T-helper 1 cell (primary cell): ENCODE measurements at regions not wholly inside any gene's neighbourhood (a gene's known extent, or its start where the extent isn't known, plus 50 kb on each side); places are given as distances from the start of the nearest gene placed in this dataset.

Experiments
- DNase-seq, 5 donors: peaks; one replicate each; pipeline ENCODE4 v3.0.0-alpha.2; 2012 to 2020

- no peak for DNase-seq
Measured at GRCh38 chr2:6359964-6360363, 505.7 kb downstream of the CMPK2 start.

- DNase-seq = no peak
Measured at GRCh38 chr2:6362671-6363450, 502.8 kb downstream of the CMPK2 start.

DNA sequence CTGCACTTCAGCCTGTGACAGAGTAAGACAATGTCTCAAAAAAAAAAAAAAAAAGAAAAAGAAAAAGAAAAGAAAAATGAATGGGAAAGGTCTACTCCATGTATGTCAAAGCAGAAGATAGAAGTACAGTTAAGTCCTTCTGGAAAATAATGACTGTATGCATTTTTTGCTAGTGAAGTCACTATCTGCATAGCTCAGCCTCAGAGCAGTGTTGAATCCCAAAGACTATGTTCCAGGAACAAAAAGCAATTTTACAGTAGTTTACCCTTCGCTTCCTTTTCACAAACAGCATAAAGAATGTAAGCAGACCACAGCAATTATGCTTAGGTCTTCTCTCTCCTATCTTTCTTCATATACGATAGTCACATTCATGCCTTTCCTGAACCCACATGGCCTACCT, 497.4 kb downstream of the CMPK2 start:
- no peak for DNase-seq

GRCh38 chr2:6369266-6369665, 496.4 kb downstream of the CMPK2 start:
- no peak for DNase-seq

DNA sequence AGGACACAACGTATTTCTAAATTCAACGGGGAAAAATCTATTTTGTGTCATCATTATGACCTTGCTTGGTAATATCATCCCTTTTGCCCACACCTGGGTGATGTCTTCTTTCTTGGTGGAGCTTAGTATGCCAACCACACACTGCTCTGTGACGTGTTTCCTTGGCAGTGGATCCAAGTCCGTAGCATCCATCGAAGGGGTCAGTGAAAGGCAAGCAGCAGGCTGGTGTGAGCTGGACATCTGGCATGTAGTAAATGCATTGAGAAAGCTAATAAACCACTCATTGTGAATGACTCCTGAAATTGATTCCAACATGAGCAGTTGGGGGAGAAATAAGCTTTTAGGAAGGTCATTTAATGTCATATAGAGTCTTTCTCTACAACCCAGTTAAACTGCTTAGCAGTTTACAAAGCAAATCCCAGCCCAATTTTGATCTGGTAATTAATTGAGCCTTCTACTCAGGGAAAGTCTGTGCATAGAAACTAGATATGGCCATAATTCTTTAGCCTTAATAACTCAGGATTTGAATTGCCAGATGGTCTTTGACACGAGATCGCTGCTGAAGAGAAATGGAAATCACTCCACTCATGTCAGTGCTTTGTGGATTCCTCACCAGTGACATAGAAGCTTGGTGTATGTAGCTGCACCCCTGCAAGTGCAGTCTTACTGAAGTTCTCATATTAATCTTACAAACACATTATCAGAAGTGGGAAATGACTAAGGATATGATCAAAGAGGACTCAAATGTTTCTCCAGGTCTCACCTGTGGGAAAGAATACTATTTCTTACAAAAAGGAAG, 494.8 kb downstream of the CMPK2 start:
- no peak for DNase-seq

DNA sequence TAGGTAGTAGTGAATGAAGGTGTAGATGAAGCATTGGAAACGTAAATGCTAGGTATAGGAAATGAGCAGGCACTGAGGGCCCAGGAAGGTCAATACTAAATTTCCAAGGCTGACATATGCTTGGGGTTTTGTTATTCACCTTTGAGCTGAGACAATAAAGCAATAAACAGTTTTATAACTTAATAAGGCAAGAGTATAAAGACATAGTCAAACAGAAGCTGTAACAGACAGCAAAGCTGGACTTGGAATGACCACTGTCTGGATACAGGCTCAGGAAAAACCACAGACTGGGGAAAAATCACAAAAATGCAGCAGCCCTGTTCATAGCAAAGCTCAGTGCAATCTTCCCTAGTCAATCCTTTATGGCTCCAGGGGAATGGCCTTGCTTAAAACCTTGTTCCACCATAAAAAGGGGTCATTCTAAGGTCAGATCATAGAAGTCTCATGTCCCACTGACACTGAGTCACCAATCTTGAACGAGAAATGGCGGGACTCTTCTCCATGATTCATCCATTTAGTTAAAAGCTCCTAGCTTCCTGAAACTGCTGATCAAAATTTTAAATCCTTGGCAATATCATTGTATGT, 493.3 kb downstream of the CMPK2 start:
- DNase-seq = no peak

- DNase-seq = no peak
Measured at GRCh38 chr2:6381326-6381725, 484.4 kb downstream of the CMPK2 start.

DNA sequence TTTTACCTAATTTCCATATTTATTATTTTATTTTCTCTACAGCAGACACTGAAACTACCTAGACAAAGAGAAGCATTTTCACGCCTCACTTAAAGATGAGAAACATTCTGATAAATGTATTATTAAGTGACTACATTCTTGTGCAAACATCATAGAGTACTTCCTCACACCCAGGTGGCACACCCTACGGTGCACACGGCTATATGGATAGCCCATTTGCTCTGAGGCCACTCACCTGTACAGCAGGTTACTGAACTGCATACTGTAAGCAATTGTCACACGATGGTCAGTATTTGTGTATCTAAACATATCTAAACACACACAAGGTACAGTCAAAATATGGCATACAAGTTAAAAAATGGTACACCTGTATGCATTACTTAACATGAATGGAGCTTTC, 481.4 kb downstream of the CMPK2 start:
- DNase-seq = no peak

GRCh38 chr2:6392354-6392753, 473.4 kb downstream of the CMPK2 start:
- DNase-seq = no peak

GRCh38 chr2:6392966-6393365, 472.7 kb downstream of the CMPK2 start:
- no peak for DNase-seq

- DNase-seq = no peak
Measured at GRCh38 chr2:6393819-6394218, 471.9 kb downstream of the CMPK2 start.

DNA sequence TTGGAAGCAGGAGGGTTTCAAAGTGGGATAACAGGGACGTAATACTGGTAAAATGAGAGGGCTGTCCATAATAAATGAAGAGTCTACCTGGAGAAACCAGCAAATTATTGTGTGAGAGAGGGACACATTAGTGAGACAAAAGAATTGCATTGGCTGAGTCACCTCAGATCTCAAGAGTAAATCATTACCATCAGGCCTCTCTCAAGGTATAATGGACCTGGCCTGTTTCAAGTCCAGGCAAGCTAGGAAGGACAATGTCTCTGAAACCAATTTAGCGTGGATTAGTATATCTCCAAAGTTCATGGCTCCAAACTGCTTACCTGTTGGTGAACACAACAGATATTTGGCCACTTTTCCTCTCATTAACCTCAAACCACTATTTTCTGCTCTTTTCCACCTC, 471.4 kb downstream of the CMPK2 start:
- DNase-seq = no peak

- no peak for DNase-seq
Measured at GRCh38 chr2:6398421-6398820, 467.3 kb downstream of the CMPK2 start.

GRCh38 chr2:6401301-6401700, 464.4 kb downstream of the CMPK2 start:
- DNase-seq = no peak

- no peak for DNase-seq
Measured at GRCh38 chr2:6408057-6408456, 457.6 kb downstream of the CMPK2 start.

- DNase-seq = no peak
Measured at GRCh38 chr2:6410313-6410712, 455.4 kb downstream of the CMPK2 start.

DNA sequence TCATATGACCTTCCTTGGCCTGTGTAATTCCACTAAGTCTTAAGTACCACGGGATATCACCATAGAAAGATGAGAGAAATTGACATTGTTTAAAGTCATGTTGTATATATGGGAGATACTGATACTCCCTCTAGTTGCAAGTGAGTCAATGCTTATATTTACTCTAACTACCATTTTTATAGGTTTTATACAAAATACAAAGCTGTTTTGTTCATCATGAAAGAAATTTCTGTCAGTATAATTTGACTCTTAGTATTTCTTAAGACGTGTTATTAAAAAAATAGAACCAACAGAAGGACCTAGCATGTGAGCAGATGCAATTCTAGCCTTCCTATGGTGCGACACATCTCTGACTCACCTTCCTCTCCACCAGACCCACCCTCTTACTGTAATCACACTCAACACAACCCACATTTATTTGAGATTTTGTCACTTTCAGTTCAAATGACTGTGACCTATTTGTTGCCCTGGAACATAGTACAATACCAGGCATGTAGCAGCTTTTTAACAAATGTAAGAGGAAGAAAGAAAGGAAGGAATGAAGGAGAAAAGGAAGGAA, 453.1 kb downstream of the CMPK2 start:
- no peak for DNase-seq

- DNase-seq = no peak
Measured at GRCh38 chr2:6417050-6417449, 448.7 kb downstream of the CMPK2 start.

- DNase-seq = no peak
Measured at GRCh38 chr2:6418291-6418690, 447.4 kb downstream of the CMPK2 start.

DNA sequence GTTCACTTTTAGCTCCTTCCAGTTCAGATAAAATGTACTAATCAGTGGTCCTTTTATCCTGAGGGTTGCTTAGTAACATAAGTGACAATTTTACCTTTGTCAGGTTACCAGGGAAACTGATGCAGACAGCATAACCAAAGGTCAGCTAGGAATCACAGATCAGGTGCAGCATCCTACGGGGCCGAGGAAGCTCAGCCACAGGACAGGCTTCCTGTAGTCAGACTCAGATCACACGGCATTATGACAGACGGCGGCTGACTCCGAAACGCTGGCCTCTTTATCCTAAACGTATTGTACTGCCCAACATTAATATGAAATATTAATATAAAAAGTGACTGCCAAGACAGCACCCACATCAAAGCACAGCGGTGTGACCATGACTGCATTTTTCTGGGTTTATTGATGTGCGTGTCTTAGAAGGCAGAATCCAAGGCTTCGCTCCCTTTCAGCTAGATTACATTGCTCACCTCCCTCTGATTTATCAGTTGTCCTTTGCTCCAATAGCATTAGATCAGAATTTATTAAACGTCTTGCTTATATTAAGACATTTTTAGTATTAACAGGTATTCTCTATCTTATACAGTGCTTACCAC, 444.5 kb downstream of the CMPK2 start:
- no peak for DNase-seq

DNA sequence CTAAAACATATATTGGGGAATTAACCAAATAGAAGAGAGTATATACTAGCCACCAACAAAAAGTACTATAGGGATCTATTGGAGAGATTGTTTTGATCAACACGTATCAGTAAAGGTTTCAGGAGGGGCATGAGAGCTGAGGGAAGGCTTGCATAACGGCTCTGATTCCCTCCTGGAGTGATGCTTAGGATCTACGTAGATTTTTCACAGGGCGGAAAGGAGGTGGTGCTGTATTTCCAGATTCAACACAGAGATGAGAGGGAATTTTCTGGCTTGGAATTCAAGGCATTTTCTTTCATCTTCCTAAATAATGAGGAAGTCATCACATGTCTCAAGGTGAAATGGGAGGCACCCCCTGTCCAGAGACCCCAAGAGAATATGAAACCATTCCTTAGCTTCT, 443.8 kb downstream of the CMPK2 start:
- DNase-seq = no peak

DNA sequence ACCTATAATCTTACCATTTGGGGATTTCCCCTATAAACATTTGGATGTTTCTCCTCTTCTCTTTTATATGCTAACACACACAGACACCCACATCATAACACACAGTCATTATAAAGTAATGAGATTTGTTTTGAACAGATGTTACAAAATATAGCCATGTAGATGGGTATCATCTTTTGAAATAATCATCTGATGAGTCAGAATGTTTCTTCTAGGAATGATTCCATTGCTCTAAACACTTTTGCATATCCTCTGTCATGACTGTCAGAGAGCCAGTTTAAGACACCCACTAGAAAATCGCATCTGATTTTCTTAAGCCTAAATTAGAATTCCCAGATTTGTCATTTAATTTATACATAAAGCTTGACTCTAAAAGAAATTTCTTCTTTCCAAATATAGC, 442.6 kb downstream of the CMPK2 start:
- DNase-seq = no peak

DNA sequence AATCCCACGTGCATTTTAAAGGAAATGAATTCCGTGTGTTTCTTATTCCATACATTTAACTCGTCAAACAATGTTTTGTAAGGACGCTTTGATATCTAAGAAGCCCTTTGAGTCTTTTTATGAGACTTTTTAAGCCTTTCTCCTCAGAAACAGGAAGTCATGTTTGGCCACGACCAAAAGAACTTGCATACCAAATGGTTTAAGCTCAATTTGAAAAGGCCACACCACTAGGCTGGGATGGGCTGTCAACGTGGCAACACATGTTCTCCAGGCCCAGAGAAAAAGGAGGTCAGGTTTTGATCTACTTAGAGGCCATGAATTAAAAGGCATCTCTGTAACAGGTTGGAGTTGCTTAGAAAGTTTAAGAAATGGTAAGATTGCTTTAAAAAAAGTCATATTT, 441.8 kb downstream of the CMPK2 start:
- DNase-seq = no peak
